Upper lobe of left lung (tissue), 6 donors: ENCODE measurements at regions not wholly inside any gene's neighbourhood (a gene's known extent, or its start where the extent isn't known, plus 50 kb on each side); places are given as distances from the start of the nearest gene placed in this dataset.

Experiments
- ATAC-seq, 2 donors: fragments of 200-7000 bp; cut with Tn5 transposase; one replicate each; pipeline ENCODE4 v1.9.1; 2022; ENCODE audit warnings: mild to moderate bottlenecking in 2 of 2, moderate library complexity in 2 of 2; ENCODE audit not compliant: low FRiP score in 2 of 2
- DNase-seq, 2 donors: peaks; one replicate each; pipeline ENCODE4 v3.0.0-alpha.2; 2019 to 2020
- H3K27ac ChIP-seq, 4 donors: fragments of 200-600 bp; sonication (generic); one replicate each; pipeline ENCODE4 v1.5.1; 2016 to 2019
- H3K27me3 ChIP-seq, 4 donors: fragments of 200-600 bp; sonication (generic); one replicate each; pipeline ENCODE4 v1.5.1; 2017 to 2019
- H3K36me3 ChIP-seq, 4 donors: fragments of 200-600 bp; sonication (generic); one replicate each; pipeline ENCODE4 v1.5.1; 2016 to 2019
- H3K4me1 ChIP-seq, 4 donors: fragments of 200-600 bp; sonication (generic); one replicate each; pipeline ENCODE4 v1.5.1; 2018 to 2019
- H3K4me3 ChIP-seq, 4 donors: fragments of 200-600 bp; sonication (generic); one replicate each; pipeline ENCODE4 v1.5.1; 2017 to 2019; ENCODE audit warnings: mild to moderate bottlenecking in 2 of 4, moderate library complexity in 1 of 4
- H3K9me3 ChIP-seq, 4 donors: fragments of 200-600 bp; sonication (generic); one replicate each; pipeline ENCODE4 v1.5.1; 2018 to 2019
- EP300 ChIP-seq, 4 donors: sonication (generic); formaldehyde crosslinking; IDR thresholded peaks; one replicate each; pipeline ENCODE4 v1.5.1; 2017; ENCODE audit warnings: antibody characterized with exemption in 4 of 4, control low read depth in 2 of 4
- POLR2A ChIP-seq, 4 donors: fragments of 450-650 bp; IDR thresholded peaks; one replicate each; pipeline ENCODE4 v1.5.1; 2016 to 2017; ENCODE audit warnings: antibody characterized with exemption in 4 of 4, mild to moderate bottlenecking in 2 of 4
- POLR2AphosphoS5 ChIP-seq, 2 donors: sonication (generic); formaldehyde crosslinking; IDR thresholded peaks; one replicate each; pipeline ENCODE4 v1.5.1; 2017; ENCODE audit warnings: antibody characterized with exemption in 2 of 2
- WGBS, 2 donors: methylation state at CpG; one replicate each; pipeline ENCODE4 v1.1.5; 2017 to 2018; 5-methylcytosine and 5-hydroxymethylcytosine counted together
- TF ChIP-seq, protein P1 (sequence below), 6 experiments: fragments of 450-650 bp in 4 of 6; fragments of 200-600 bp in 2 of 6; sonication (generic) in 2 of 6; IDR thresholded peaks; one replicate each; pipeline ENCODE4 v1.5.1; 2016 to 2019; ENCODE audit warnings: antibody characterized with exemption in 6 of 6
- donor health status: DM: no; HTN: no; CAD: no; lungs with moderate emphysema.
- donor health status: DM: no; HTN: yes; CAD: no; lungs with severe emphysema.

DNA sequence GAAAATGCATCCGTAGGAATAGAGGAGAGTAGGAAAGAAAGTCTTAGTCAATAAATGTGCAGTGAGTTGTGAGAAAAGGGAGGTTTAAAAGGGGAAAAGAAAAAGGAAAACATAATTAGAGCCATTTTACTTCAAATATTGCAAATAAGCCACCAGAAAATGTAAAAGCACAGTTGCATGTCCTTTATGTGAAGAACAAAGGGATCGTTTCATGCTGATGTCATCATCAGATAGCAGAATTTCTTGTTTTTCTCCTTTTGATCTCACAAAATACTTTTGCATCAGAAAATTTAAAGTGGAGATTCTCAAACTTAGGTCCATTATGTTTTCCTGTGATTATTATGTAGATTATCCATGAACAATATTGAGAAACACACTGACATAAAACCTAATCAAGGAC lies 166.7 kb downstream of the HAO1 start:
- Histone ChIP-seq H3K36me3 (no peaks in the 10 kb centered on the region), H3K27me3 (no peaks in the 10 kb centered on the region), H3K27ac (no peak overlapping the region), H3K4me1 (no peaks in the 10 kb centered on the region), H3K4me3 (no peak overlapping the region), H3K9me3 (peaks cover 0 to 7% (median 0%) of the 10 kb centered on the region in 4 donors)
- WGBS, 2 donors, result 81 to 94% methylated on average over 2 of the region's 2 CpGs
- DNase-seq (no peak), ATAC-seq (no peak)
- TF ChIP-seq POLR2A (IDR thresholded peaks at IDR 0.05), result no peak

DNA sequence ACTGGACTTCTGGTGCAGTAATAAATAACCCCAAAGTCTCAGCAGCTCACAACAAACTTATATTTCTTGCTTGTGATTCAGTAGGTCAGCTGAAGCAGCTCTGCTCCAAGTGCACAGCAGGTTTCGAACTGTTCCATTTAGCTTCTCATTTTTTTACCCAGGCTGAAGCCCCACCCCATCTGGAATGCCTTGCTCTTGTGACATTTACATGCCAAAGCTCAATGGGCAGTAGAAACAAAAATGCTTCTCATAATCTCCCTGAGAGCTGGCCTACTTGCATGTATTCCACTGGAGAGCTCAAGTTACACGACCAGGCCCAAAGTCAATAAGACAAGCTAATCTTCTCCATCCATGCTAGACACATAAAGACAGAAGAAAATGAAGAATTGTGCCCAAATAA lies 165.2 kb downstream of the HAO1 start:
- Histone ChIP-seq H3K27ac (no peak overlapping the region), H3K4me3 (no peak overlapping the region), H3K36me3 (no peaks in the 10 kb centered on the region), H3K4me1 (no peaks in the 10 kb centered on the region), H3K9me3 (peaks cover 0 to 7% (median 0%) of the 10 kb centered on the region in 4 donors), H3K27me3 (no peaks in the 10 kb centered on the region)
- ATAC-seq (no peak), DNase-seq (no peak)
- 71% methylated on average over 2 of the region's 2 CpGs for WGBS, 2 donors
- TF ChIP-seq EP300 (IDR thresholded peaks at IDR 0.05) (no peak), POLR2AphosphoS5 (IDR thresholded peaks at IDR 0.05) (no peak), POLR2A (IDR thresholded peaks at IDR 0.05) (no peak)
- TF ChIP-seq, protein P1, sequence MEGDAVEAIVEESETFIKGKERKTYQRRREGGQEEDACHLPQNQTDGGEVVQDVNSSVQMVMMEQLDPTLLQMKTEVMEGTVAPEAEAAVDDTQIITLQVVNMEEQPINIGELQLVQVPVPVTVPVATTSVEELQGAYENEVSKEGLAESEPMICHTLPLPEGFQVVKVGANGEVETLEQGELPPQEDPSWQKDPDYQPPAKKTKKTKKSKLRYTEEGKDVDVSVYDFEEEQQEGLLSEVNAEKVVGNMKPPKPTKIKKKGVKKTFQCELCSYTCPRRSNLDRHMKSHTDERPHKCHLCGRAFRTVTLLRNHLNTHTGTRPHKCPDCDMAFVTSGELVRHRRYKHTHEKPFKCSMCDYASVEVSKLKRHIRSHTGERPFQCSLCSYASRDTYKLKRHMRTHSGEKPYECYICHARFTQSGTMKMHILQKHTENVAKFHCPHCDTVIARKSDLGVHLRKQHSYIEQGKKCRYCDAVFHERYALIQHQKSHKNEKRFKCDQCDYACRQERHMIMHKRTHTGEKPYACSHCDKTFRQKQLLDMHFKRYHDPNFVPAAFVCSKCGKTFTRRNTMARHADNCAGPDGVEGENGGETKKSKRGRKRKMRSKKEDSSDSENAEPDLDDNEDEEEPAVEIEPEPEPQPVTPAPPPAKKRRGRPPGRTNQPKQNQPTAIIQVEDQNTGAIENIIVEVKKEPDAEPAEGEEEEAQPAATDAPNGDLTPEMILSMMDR (IDR thresholded peaks at IDR 0.05), result no peak

DNA sequence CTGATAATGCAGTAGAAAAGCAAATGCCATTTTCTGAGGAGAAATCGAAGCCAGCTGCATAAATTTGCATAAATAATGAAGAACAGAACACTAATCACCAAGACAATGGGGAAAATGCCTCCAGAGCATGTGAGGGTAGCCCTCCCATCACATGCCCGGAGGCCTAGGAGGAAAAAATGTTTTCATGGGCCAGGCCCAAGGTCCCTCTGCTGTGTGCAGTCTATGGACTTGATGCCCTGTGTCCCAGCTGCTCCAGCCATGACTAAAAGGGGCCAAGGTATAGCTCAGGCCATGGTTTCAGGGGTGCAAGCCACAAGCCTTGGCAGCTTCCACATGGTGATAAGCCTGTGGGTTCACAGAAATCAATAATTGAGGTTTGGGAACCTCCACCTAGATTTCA lies 164.1 kb downstream of the HAO1 start:
- Histone ChIP-seq H3K9me3 (peaks cover 0 to 7% (median 0%) of the 10 kb centered on the region in 4 donors), H3K4me3 (no peak overlapping the region), H3K27ac (no peak overlapping the region), H3K27me3 (no peaks in the 10 kb centered on the region), H3K4me1 (no peaks in the 10 kb centered on the region), H3K36me3 (no peaks in the 10 kb centered on the region)
- no peak for DNase-seq
- 81 to 85% methylated on average over 2 of the region's 2 CpGs for WGBS, 2 donors
- ATAC-seq, result no peak
- TF ChIP-seq POLR2AphosphoS5 (IDR thresholded peaks at IDR 0.05) (no peak), POLR2A (IDR thresholded peaks at IDR 0.05) (no peak), EP300 (IDR thresholded peaks at IDR 0.05) (no peak)
- TF ChIP-seq, protein P1 (IDR thresholded peaks at IDR 0.05), result no peak

DNA sequence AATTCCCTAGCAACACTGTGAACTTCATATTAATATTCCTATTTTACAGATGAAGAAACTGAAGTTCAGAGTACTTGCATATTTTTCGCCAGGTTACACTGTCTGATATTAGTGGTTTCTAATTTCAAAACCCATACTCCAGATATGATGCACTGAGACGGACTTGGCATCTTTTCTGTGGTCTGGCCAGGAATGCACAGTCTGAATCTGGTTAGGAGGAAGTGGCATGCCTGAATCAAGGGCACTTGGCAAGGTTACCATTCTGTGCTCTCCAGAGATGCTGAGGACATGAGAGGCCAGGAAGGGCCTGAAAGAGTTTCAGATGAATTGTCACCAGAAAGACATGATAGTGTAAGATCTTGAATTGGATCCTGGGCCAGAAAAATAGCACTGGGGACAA lies 150.1 kb downstream of the HAO1 start:
- ATAC-seq (no peak), DNase-seq (no peak)
- Histone ChIP-seq H3K9me3 (no peaks in the 10 kb centered on the region), H3K36me3 (no peaks in the 10 kb centered on the region), H3K4me3 (no peak overlapping the region), H3K4me1 (no peaks in the 10 kb centered on the region), H3K27me3 (no peaks in the 10 kb centered on the region), H3K27ac (no peak overlapping the region)
- WGBS, 2 donors, result 67 to 81% methylated on average over 2 of the region's 2 CpGs
- no peak for TF ChIP-seq EP300 (IDR thresholded peaks at IDR 0.05)
- TF ChIP-seq, protein P1 (IDR thresholded peaks at IDR 0.05), result no peak
- TF ChIP-seq POLR2AphosphoS5 (IDR thresholded peaks at IDR 0.05), result no peak
- no peak for TF ChIP-seq POLR2A (IDR thresholded peaks at IDR 0.05)

DNA sequence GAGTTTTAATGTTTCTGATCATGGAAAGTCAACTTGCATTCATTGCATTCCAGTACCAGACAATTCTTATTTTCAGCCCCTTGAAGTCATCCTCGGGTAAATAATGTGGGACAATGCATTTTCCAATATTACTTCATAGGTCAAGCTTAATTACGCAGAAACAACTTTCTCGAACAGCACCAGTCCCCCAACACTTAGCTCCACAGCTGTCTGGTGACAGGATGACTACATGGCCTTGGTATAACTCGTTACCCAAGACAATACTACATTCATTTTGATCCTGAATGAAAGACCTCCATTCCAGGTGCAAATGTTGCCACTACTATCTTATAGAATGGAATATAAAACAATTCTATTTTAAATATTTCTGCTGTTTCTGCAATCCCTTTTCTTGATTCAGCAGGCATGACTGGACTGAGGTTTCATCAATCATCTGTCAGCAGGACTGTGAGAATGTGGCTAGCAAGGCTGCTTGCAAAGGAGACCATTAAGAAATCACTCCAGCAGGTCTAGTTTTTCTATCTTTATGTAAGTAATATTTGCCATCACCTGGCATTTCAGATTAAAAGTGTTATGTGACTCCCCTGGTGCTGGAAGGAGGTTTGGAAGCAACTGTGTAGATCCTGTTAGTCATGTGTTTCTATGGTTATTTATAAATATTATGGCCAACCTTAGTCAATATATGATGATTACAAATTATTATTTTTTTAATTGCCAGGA lies 147.9 kb downstream of the HAO1 start:
- H3K27ac ChIP-seq, result no peak overlapping the region
- DNase-seq, result no peak
- no peak for ATAC-seq
- H3K27me3 ChIP-seq, result no peaks in the 10 kb centered on the region
- no peaks in the 10 kb centered on the region for H3K36me3 ChIP-seq
- no peak overlapping the region for H3K4me3 ChIP-seq
- no peaks in the 10 kb centered on the region for H3K9me3 ChIP-seq
- WGBS, 2 donors, result 85 to 87% methylated on average over 4 of the region's 4 CpGs
- TF ChIP-seq, protein P1 (IDR thresholded peaks at IDR 0.05), result no peak
- TF ChIP-seq EP300 (IDR thresholded peaks at IDR 0.05) (no peak), POLR2AphosphoS5 (IDR thresholded peaks at IDR 0.05) (no peak), POLR2A (IDR thresholded peaks at IDR 0.05) (no peak)
- no peaks in the 10 kb centered on the region for H3K4me1 ChIP-seq
